OCI-LY1 (cell line): ENCODE measurements at regions not wholly inside any gene's neighbourhood (a gene's known extent, or its start where the extent isn't known, plus 50 kb on each side); places are given as distances from the start of the nearest gene placed in this dataset.

ENCODE experiments used
- H2AFZ ChIP-seq: fragments of 200-600 bp; sonication (generic), shearing (Covaris generic); 2 replicates; pipeline ENCODE4 v1.6.0; 2014; ENCODE audit warnings: antibody characterized with exemption, mild to moderate bottlenecking, low read length
- H3F3A ChIP-seq: fragments of 200-600 bp; sonication (generic), shearing (Covaris generic); 2 replicates; pipeline ENCODE4 v1.6.0; 2014; ENCODE audit warnings: mild to moderate bottlenecking, antibody characterized with exemption, low read length, moderate library complexity; ENCODE audit not compliant: insufficient read depth
- H3K27ac ChIP-seq: fragments of 200-600 bp; sonication (generic); 2 replicates; pipeline ENCODE4 v1.5.1; 2014; ENCODE audit warnings: low read length, mixed run types, mild to moderate bottlenecking, low read depth; ENCODE audit not compliant: poor library complexity, severe bottlenecking
- H3K27me3 ChIP-seq: fragments of 200-600 bp; sonication (generic); 2 replicates; pipeline ENCODE4 v1.6.0; 2014; ENCODE audit warnings: antibody characterized with exemption, mild to moderate bottlenecking, low read length, moderate library complexity; ENCODE audit not compliant: insufficient read depth
- H3K36me3 ChIP-seq: fragments of 200-600 bp; sonication (generic); 2 replicates; pipeline ENCODE4 v1.6.1; 2014; ENCODE audit warnings: mild to moderate bottlenecking, antibody characterized with exemption, low read length, moderate library complexity, mixed read lengths; ENCODE audit not compliant: insufficient read depth
- H3K4me1 ChIP-seq: fragments of 200-600 bp; sonication (generic); 2 replicates; pipeline ENCODE4 v1.5.1; 2014; ENCODE audit warnings: mild to moderate bottlenecking, low read length, moderate library complexity; ENCODE audit not compliant: insufficient read depth, severe bottlenecking
- H3K4me2 ChIP-seq: fragments of 200-600 bp; sonication (generic), shearing (Covaris generic); 2 replicates; pipeline ENCODE4 v1.6.1; 2014; ENCODE audit warnings: low read length
- H3K4me3 ChIP-seq: fragments of 200-600 bp; sonication (generic); 2 replicates; pipeline ENCODE4 v1.5.1; 2014; ENCODE audit warnings: low read length, low read depth, mild to moderate bottlenecking, mixed read lengths; ENCODE audit not compliant: poor library complexity, severe bottlenecking
- H3K79me2 ChIP-seq: fragments of 200-600 bp; shearing (Covaris generic); 2 replicates; pipeline ENCODE4 v1.6.1; 2016; ENCODE audit warnings: mixed run types, low read length, mixed read lengths; ENCODE audit not compliant: insufficient read depth
- H3K9ac ChIP-seq: fragments of 200-600 bp; sonication (generic), shearing (Covaris generic); 2 replicates; pipeline ENCODE4 v1.6.1; 2014; ENCODE audit warnings: mild to moderate bottlenecking, low read length, mixed read lengths
- H3K9me2 ChIP-seq: fragments of 200-600 bp; sonication (generic), shearing (Covaris generic); 2 replicates; pipeline ENCODE4 v1.6.1; 2014; ENCODE audit warnings: low read depth, mild to moderate bottlenecking, low read length, mixed read lengths
- H3K9me3 ChIP-seq: fragments of 200-600 bp; shearing (Covaris generic); 2 replicates; pipeline ENCODE4 v1.6.1; 2014; ENCODE audit warnings: low read length, mixed read lengths
- H4K20me1 ChIP-seq: fragments of 200-600 bp; sonication (generic), shearing (Covaris generic); 2 replicates; pipeline ENCODE4 v1.6.0; 2016; ENCODE audit warnings: mild to moderate bottlenecking, low read length; ENCODE audit not compliant: insufficient read depth
- EZH2 ChIP-seq: fragments of 200-600 bp; sonication (generic), shearing (Covaris generic); IDR thresholded peaks from 2 replicates; pipeline ENCODE4 v1.8.0; 2017; ENCODE audit warnings: borderline replicate concordance, mixed run types, mild to moderate bottlenecking, antibody characterized with exemption, low read length, moderate library complexity, mixed read lengths
- TF ChIP-seq, protein P1 (sequence below): fragments of 200-600 bp; sonication (generic), shearing (Covaris generic); IDR thresholded peaks from 2 replicates; pipeline ENCODE4 v1.5.1; 2017; ENCODE audit warnings: mild to moderate bottlenecking, antibody characterized with exemption, low read length, moderate library complexity, mixed read lengths

GRCh38 chr20:11031300-11031699, 357.5 kb upstream of the JAG1 start:
- no peaks in the 10 kb centered on the region for H3K4me1 ChIP-seq
- no peaks in the 10 kb centered on the region for H3K79me2 ChIP-seq
- H3F3A ChIP-seq: no peaks in the 10 kb centered on the region
- H3K9ac ChIP-seq: no peak overlapping the region
- no peaks in the 10 kb centered on the region for H3K9me2 ChIP-seq
- no peaks in the 10 kb centered on the region for H4K20me1 ChIP-seq
- H3K27me3 ChIP-seq: no peaks in the 10 kb centered on the region
- no peak overlapping the region for H2AFZ ChIP-seq
- H3K36me3 ChIP-seq: no peaks in the 10 kb centered on the region
- no peak overlapping the region for H3K4me2 ChIP-seq
- no peaks in the 10 kb centered on the region for H3K9me3 ChIP-seq
- TF ChIP-seq, protein P1, sequence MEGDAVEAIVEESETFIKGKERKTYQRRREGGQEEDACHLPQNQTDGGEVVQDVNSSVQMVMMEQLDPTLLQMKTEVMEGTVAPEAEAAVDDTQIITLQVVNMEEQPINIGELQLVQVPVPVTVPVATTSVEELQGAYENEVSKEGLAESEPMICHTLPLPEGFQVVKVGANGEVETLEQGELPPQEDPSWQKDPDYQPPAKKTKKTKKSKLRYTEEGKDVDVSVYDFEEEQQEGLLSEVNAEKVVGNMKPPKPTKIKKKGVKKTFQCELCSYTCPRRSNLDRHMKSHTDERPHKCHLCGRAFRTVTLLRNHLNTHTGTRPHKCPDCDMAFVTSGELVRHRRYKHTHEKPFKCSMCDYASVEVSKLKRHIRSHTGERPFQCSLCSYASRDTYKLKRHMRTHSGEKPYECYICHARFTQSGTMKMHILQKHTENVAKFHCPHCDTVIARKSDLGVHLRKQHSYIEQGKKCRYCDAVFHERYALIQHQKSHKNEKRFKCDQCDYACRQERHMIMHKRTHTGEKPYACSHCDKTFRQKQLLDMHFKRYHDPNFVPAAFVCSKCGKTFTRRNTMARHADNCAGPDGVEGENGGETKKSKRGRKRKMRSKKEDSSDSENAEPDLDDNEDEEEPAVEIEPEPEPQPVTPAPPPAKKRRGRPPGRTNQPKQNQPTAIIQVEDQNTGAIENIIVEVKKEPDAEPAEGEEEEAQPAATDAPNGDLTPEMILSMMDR: no peak
- no peak for TF ChIP-seq EZH2
- H3K27ac ChIP-seq: no peak overlapping the region
- H3K4me3 ChIP-seq: no peak overlapping the region

- Histone ChIP-seq H2AFZ (no peak overlapping the region), H3K4me2 (no peak overlapping the region), H3K4me3 (no peak overlapping the region), H3K36me3 (no peaks in the 10 kb centered on the region), H3K9ac (no peak overlapping the region), H3K9me2 (no peaks in the 10 kb centered on the region), H3K4me1 (no peaks in the 10 kb centered on the region), H3K9me3 (no peaks in the 10 kb centered on the region), H3K27ac (no peak overlapping the region), H4K20me1 (no peaks in the 10 kb centered on the region), H3F3A (no peaks in the 10 kb centered on the region), H3K79me2 (no peaks in the 10 kb centered on the region), H3K27me3 (no peaks in the 10 kb centered on the region)
- TF ChIP-seq EZH2: no peak
- TF ChIP-seq, protein P1: no peak
These were observed 358.8 kb upstream of the JAG1 start for GRCh38 chr20:11032611-11033010.

DNA sequence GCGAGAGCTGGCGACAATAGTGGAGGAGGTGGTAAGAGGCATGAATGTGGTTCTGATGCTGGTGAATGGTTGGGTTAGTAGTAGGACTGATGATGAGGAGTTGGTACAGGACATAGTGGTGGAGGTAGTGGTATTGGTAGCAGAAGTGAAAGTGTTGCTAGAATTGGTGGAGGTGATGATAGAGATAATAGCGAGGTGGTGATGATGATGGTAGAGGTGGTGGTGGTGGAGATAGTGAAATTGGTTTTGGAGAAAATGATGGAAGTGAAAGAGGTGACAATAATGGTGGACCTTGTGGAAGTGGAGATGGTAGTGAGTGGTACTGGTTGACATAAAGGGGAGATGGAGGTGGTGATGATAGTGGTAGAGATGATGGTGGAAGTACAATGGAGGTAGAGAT, 360.2 kb upstream of the JAG1 start:
- Histone ChIP-seq H3K79me2 (no peaks in the 10 kb centered on the region), H2AFZ (no peak overlapping the region), H3F3A (no peaks in the 10 kb centered on the region), H3K4me3 (no peak overlapping the region), H3K9ac (no peak overlapping the region), H4K20me1 (no peaks in the 10 kb centered on the region), H3K9me3 (no peaks in the 10 kb centered on the region), H3K27ac (no peak overlapping the region), H3K4me2 (no peak overlapping the region), H3K36me3 (no peaks in the 10 kb centered on the region), H3K4me1 (no peaks in the 10 kb centered on the region), H3K9me2 (no peaks in the 10 kb centered on the region), H3K27me3 (no peaks in the 10 kb centered on the region)
- TF ChIP-seq, protein P1: no peak
- TF ChIP-seq EZH2: no peak
